Neural progenitor cell (in vitro differentiated cells): ENCODE measurements at regions not wholly inside any gene's neighbourhood (a gene's known extent, or its start where the extent isn't known, plus 50 kb on each side); places are given as distances from the start of the nearest gene placed in this dataset.
"Not testable (repeated sequence)": the region's sequence is repeated elsewhere in the genome, so short reads cannot be mapped to it uniquely, and the experiment has no call there.

ENCODE experiments used
- CTCF ChIP-seq: fragments of 200-600 bp; sonication (generic); IDR thresholded peaks from 2 replicates; pipeline ENCODE4 v1.5.1; 2017; ENCODE audit warnings: antibody characterized with exemption, mild to moderate bottlenecking
- EZH2 ChIP-seq: fragments of 200-600 bp; sonication (generic); IDR thresholded peaks from 2 replicates; pipeline ENCODE4 v1.6.1; 2017; ENCODE audit warnings: antibody characterized with exemption, mild to moderate bottlenecking, moderate library complexity
- EZH2phosphoT487 ChIP-seq: fragments of 200-600 bp; sonication (generic); IDR thresholded peaks from 2 replicates; pipeline ENCODE4 v1.6.1; 2017; ENCODE audit warnings: antibody characterized with exemption

- TF ChIP-seq CTCF, EZH2phosphoT487, EZH2: not testable (repeated sequence)
Measured at GRCh38 chr2:87525497-87525991, 222.3 kb upstream of the PLGLB2 start.
